A673 (cell line): ENCODE measurements at regions not wholly inside any gene's neighbourhood (a gene's known extent, or its start where the extent isn't known, plus 50 kb on each side); places are given as distances from the start of the nearest gene placed in this dataset.

ENCODE experiments used
- EZH2 ChIP-seq: fragments of 200-600 bp; sonication (generic); IDR thresholded peaks from 2 replicates; pipeline ENCODE4 v1.6.1; 2017; ENCODE audit warnings: borderline replicate concordance, low read depth, mild to moderate bottlenecking, mixed read lengths, antibody characterized with exemption, low read length; ENCODE audit not compliant: poor library complexity, severe bottlenecking
- TF ChIP-seq, protein P1 (sequence below): fragments of 300-800, 200-600 bp; sonication (generic); conservative IDR thresholded peaks from 2 replicates; pipeline ENCODE4 v1.5.1; 2017; ENCODE audit warnings: low read depth, mild to moderate bottlenecking, antibody characterized with exemption, low read length, moderate library complexity, mixed read lengths

- TF ChIP-seq, protein P1, sequence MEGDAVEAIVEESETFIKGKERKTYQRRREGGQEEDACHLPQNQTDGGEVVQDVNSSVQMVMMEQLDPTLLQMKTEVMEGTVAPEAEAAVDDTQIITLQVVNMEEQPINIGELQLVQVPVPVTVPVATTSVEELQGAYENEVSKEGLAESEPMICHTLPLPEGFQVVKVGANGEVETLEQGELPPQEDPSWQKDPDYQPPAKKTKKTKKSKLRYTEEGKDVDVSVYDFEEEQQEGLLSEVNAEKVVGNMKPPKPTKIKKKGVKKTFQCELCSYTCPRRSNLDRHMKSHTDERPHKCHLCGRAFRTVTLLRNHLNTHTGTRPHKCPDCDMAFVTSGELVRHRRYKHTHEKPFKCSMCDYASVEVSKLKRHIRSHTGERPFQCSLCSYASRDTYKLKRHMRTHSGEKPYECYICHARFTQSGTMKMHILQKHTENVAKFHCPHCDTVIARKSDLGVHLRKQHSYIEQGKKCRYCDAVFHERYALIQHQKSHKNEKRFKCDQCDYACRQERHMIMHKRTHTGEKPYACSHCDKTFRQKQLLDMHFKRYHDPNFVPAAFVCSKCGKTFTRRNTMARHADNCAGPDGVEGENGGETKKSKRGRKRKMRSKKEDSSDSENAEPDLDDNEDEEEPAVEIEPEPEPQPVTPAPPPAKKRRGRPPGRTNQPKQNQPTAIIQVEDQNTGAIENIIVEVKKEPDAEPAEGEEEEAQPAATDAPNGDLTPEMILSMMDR, result no peak
- TF ChIP-seq EZH2, result no peak
These were observed 133.7 kb upstream of the CXCL13 start for GRCh38 chr4:77471821-77472495.
